B cell (primary cell): ENCODE measurements at regions not wholly inside any gene's neighbourhood (a gene's known extent, or its start where the extent isn't known, plus 50 kb on each side); places are given as distances from the start of the nearest gene placed in this dataset.

ENCODE experiments used
- ATAC-seq: fragments of 200-7000 bp; cut with Tn5 transposase; one replicate; pipeline ENCODE4 v1.10.0; 2021; ENCODE audit warnings: low read depth, mild to moderate bottlenecking, moderate number of reproducible peaks, moderate library complexity
- CTCF ChIA-PET: fragments of 350-600 bp; sonication (Branson Sonifier 250); formaldehyde crosslinking; loops from one replicate; lab custom pipeline; 2021; ENCODE audit warnings: antibody characterized with exemption, inconsistent platforms; lab: Charles Lee
- POLR2A ChIA-PET: fragments of 350-600 bp; sonication (Branson Sonifier 250); formaldehyde crosslinking; loops from one replicate; lab custom pipeline; 2021; ENCODE audit warnings: antibody characterized with exemption; lab: Charles Lee
- DNase-seq: peaks from one replicate; pipeline ENCODE4 v3.0.0; 2013
- H2AFZ ChIP-seq: 2 replicates; pipeline ENCODE4 v1.6.1; 2012; ENCODE audit warnings: mild to moderate bottlenecking, low read depth, low read length; ENCODE audit not compliant: insufficient read depth, poor library complexity, severe bottlenecking
- H3K27ac ChIP-seq, 2 donors: 1 replicate in 1 of 2; 2 replicates in 1 of 2; pipeline ENCODE4 v1.5.1; 2012 to 2013; ENCODE audit warnings: low read length in 2 of 2, mild to moderate bottlenecking in 2 of 2, moderate library complexity in 1 of 2
- H3K27me3 ChIP-seq, 4 experiments: fragments of 200-600 bp in 1 of 4; sonication (generic) in 1 of 4; replicated peaks in 1 of 4; 1 replicate in 2 of 4; 2 replicates in 2 of 4; pipeline versions ENCODE4 v1.6.1 to v1.7.0; 2013 to 2016; ENCODE audit warnings: low read length in 3 of 4, mild to moderate bottlenecking in 2 of 4, mixed read lengths in 1 of 4, moderate library complexity in 1 of 4; ENCODE audit not compliant: insufficient read depth in 4 of 4, control insufficient read depth in 3 of 4; ENCODE audit errors: control extremely low read depth in 1 of 4
- H3K36me3 ChIP-seq, 2 experiments: replicated peaks in 1 of 2; 1 replicate in 1 of 2; 2 replicates in 1 of 2; pipeline versions ENCODE4 v1.6.1 to v1.7.1; 2013; ENCODE audit warnings: low read length in 1 of 2; ENCODE audit not compliant: insufficient read depth in 2 of 2, control insufficient read depth in 1 of 2; ENCODE audit errors: control extremely low read depth in 1 of 2, extremely low read depth in 1 of 2
- H3K4me1 ChIP-seq, 2 donors: fragments of 200-600 bp in 1 of 2; sonication (generic) in 1 of 2; 1 replicate in 1 of 2; 2 replicates in 1 of 2; pipeline versions ENCODE4 v1.5.1 to v1.6.1; 2013 to 2017; ENCODE audit warnings: low read length in 2 of 2; ENCODE audit not compliant: control insufficient read depth in 2 of 2, insufficient read depth in 2 of 2
- H3K4me2 ChIP-seq: replicated peaks from 2 replicates; pipeline ENCODE3; 2012; ENCODE audit warnings: mild to moderate bottlenecking, low read depth, low read length; ENCODE audit not compliant: poor library complexity, severe bottlenecking
- H3K4me3 ChIP-seq, 5 experiments: fragments of 200-600 bp in 1 of 5; sonication (generic) in 1 of 5; 1 replicate in 3 of 5; 2 replicates in 2 of 5; pipeline versions ENCODE4 v1.5.1 to v1.7.0; 2011 to 2016; ENCODE audit warnings: low read length in 4 of 5, mild to moderate bottlenecking in 4 of 5, low read depth in 2 of 5, control low read depth in 1 of 5, moderate library complexity in 1 of 5; ENCODE audit not compliant: insufficient read depth in 1 of 5; ENCODE audit errors: control extremely low read depth in 1 of 5, extremely low read depth in 1 of 5
- H3K79me2 ChIP-seq: fragments of 200-600 bp; sonication (generic); one replicate; pipeline ENCODE4 v1.6.0; 2016; ENCODE audit warnings: low read length; ENCODE audit not compliant: control insufficient read depth, insufficient read depth
- H3K9ac ChIP-seq: fragments of 200-600 bp; sonication (generic); 2 replicates; pipeline ENCODE4 v1.6.1; 2017; ENCODE audit warnings: mild to moderate bottlenecking, low read length, moderate library complexity
- H3K9me3 ChIP-seq, 3 donors: one replicate each; pipeline versions ENCODE4 v1.6.1 to v1.7.1; 2013; ENCODE audit warnings: low read length in 2 of 3; ENCODE audit not compliant: control insufficient read depth in 2 of 3, insufficient read depth in 1 of 3; ENCODE audit errors: control extremely low read depth in 1 of 3
- H4K20me1 ChIP-seq: 2 replicates; pipeline ENCODE4 v1.6.0; 2012; ENCODE audit warnings: mild to moderate bottlenecking, low read length; ENCODE audit not compliant: insufficient read depth, control insufficient read depth, poor library complexity, severe bottlenecking
- H3K27ac Mint-ChIP-seq: one replicate; pipeline ENCODE4 v1.8.0; 2021; ENCODE audit warnings: mixed read lengths
- H3K27me3 Mint-ChIP-seq: one replicate; pipeline ENCODE4 v1.8.0; 2021; ENCODE audit warnings: mixed read lengths
- H3K4me1 Mint-ChIP-seq: one replicate; pipeline ENCODE4 v1.8.0; 2021; ENCODE audit warnings: mixed read lengths
- H3K4me3 Mint-ChIP-seq: one replicate; pipeline ENCODE4 v1.8.0; 2021; ENCODE audit warnings: mixed read lengths
- H3K9me3 Mint-ChIP-seq: one replicate; pipeline ENCODE4 v1.8.0; 2022; ENCODE audit warnings: mixed read lengths; ENCODE audit not compliant: insufficient read depth
- EZH2 ChIP-seq: IDR thresholded peaks from 2 replicates; pipeline ENCODE4 v1.6.1; 2012; ENCODE audit warnings: borderline replicate concordance, low read depth, mild to moderate bottlenecking, moderate library complexity, low read length; ENCODE audit not compliant: insufficient read depth, poor library complexity, severe bottlenecking
- WGBS: methylation state at CpG from one replicate; pipeline ENCODE4 v1.1.5; 2013; ENCODE audit warnings: missing lambda C conversion rate; ENCODE audit not compliant: insufficient coverage; 5-methylcytosine and 5-hydroxymethylcytosine counted together
- intact Hi-C: fragments of 100-400 bp; cut with micrococcal nuclease; formaldehyde crosslinking; loops from one replicate; pipeline ENCODE4 v1.10.0; 2022
- TF ChIP-seq, protein P1 (sequence below): fragments of 200-600 bp; IDR thresholded peaks from one replicate; pipeline ENCODE4 v1.8.0; 2022; ENCODE audit warnings: antibody characterized with exemption, mild to moderate bottlenecking

DNA sequence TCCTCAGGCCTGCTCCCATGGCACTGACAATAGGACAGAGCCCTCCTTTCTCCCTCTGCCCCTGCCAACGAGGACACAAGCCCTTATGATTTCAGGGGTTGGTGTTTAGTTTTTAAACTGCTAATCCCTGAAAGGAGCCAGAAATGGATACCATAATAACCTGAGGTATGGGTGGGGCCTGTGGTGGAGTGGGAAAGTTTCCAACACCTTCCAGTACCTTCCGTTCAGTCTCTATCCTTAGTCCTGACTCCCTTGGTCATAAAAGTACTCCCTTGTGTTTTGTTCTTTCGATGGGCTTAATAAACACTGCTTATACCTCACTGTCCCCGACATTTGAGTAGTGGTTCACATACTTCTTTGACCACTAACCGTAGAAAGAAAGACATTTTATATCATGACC lies 141.8 kb upstream of the MAGI3 start:
- H3K27me3 ChIP-seq: no peaks in the 10 kb centered on the region
- H3K9me3 ChIP-seq: no peaks in the 10 kb centered on the region
- 91% methylated on average over 4 of the region's 5 CpGs for WGBS
- DNase-seq (no peak), ATAC-seq (no peak)
- no peak overlapping the region for H3K4me2 ChIP-seq
- no peak overlapping the region for H2AFZ ChIP-seq
- POLR2A ChIA-PET: no interaction called here
- intact Hi-C loops: no loop called here
- no peak overlapping the region for H3K9ac ChIP-seq
- no peak overlapping the region for H3K4me3 ChIP-seq
- CTCF ChIA-PET: no interaction called here
- no peak overlapping the region for H3K27ac Mint-ChIP-seq
- H3K79me2 ChIP-seq: no peaks in the 10 kb centered on the region
- no peaks in the 10 kb centered on the region for H4K20me1 ChIP-seq
- no peak overlapping the region for H3K27ac ChIP-seq
- no peak overlapping the region for H3K4me3 Mint-ChIP-seq
- H3K36me3 ChIP-seq: no peaks in the 10 kb centered on the region
- H3K27me3 Mint-ChIP-seq: peaks cover 13% of the 10 kb centered on the region
- no peaks in the 10 kb centered on the region for H3K4me1 ChIP-seq
- TF ChIP-seq, protein P1, sequence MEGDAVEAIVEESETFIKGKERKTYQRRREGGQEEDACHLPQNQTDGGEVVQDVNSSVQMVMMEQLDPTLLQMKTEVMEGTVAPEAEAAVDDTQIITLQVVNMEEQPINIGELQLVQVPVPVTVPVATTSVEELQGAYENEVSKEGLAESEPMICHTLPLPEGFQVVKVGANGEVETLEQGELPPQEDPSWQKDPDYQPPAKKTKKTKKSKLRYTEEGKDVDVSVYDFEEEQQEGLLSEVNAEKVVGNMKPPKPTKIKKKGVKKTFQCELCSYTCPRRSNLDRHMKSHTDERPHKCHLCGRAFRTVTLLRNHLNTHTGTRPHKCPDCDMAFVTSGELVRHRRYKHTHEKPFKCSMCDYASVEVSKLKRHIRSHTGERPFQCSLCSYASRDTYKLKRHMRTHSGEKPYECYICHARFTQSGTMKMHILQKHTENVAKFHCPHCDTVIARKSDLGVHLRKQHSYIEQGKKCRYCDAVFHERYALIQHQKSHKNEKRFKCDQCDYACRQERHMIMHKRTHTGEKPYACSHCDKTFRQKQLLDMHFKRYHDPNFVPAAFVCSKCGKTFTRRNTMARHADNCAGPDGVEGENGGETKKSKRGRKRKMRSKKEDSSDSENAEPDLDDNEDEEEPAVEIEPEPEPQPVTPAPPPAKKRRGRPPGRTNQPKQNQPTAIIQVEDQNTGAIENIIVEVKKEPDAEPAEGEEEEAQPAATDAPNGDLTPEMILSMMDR: no peak
- TF ChIP-seq EZH2: no peak
- H3K9me3 Mint-ChIP-seq: no peaks in the 10 kb centered on the region
- H3K4me1 Mint-ChIP-seq: no peaks in the 10 kb centered on the region

DNA sequence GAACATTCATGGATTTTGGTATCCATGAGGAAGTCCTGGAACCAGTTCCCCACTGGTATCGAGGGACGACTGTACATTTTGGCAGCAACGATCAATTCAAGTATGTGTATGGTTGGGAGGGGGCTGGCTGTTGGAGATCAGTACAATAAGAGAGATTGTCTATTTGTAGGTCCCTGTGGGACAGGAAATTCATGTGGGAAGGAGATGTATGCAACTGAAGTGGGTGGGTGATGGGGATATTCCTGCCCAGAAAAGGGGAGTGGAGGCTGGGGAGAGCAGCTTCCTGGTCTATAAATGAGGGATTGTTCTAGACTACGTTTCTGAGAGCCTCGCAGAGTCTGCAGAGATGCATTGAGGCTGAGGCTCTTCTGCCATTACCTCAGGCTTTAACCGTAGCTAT lies 140.2 kb upstream of the MAGI3 start:
- Histone ChIP-seq H3K4me3 (no peak overlapping the region), H3K4me2 (no peak overlapping the region), H3K27me3 (no peaks in the 10 kb centered on the region), H3K27ac (no peak overlapping the region), H2AFZ (no peak overlapping the region), H3K9ac (no peak overlapping the region), H3K79me2 (no peaks in the 10 kb centered on the region), H3K4me1 (no peaks in the 10 kb centered on the region), H4K20me1 (no peaks in the 10 kb centered on the region), H3K9me3 (no peaks in the 10 kb centered on the region), H3K36me3 (no peaks in the 10 kb centered on the region)
- no peak overlapping the region for H3K27ac Mint-ChIP-seq
- TF ChIP-seq, protein P1: no peak
- TF ChIP-seq EZH2: no peak
- intact Hi-C loops: no loop called here
- no peak for DNase-seq
- ChIA-PET CTCF (no interaction called here), POLR2A (no interaction called here)
- peaks cover 21% of the 10 kb centered on the region for H3K27me3 Mint-ChIP-seq
- WGBS: 98% methylated on average over 3 of the region's 6 CpGs
- no peaks in the 10 kb centered on the region for H3K4me1 Mint-ChIP-seq
- H3K9me3 Mint-ChIP-seq: no peaks in the 10 kb centered on the region
- no peak overlapping the region for H3K4me3 Mint-ChIP-seq
- no peak for ATAC-seq
